Adrenal gland (tissue), 5 donors: ENCODE measurements at regions not wholly inside any gene's neighbourhood (a gene's known extent, or its start where the extent isn't known, plus 50 kb on each side); places are given as distances from the start of the nearest gene placed in this dataset.

Source experiments
- CTCF ChIP-seq, 6 experiments: fragments of 450-650 bp in 4 of 6; fragments of 200-600 bp in 2 of 6; sonication (generic) in 1 of 6; IDR thresholded peaks; 1 replicate in 5 of 6; 2 replicates in 1 of 6; pipeline versions ENCODE4 v1.5.1 to v1.8.0; 2016 to 2021; ENCODE audit warnings: antibody characterized with exemption in 6 of 6, mild to moderate bottlenecking in 2 of 6, moderate library complexity in 1 of 6
- POLR2A ChIP-seq, 2 donors: fragments of 450-650 bp; IDR thresholded peaks; one replicate each; pipeline ENCODE4 v1.6.1; 2017; ENCODE audit warnings: antibody characterized with exemption in 2 of 2, mild to moderate bottlenecking in 2 of 2, moderate library complexity in 1 of 2
- donor health status: DM: no; HTN: no; CAD: no.

DNA sequence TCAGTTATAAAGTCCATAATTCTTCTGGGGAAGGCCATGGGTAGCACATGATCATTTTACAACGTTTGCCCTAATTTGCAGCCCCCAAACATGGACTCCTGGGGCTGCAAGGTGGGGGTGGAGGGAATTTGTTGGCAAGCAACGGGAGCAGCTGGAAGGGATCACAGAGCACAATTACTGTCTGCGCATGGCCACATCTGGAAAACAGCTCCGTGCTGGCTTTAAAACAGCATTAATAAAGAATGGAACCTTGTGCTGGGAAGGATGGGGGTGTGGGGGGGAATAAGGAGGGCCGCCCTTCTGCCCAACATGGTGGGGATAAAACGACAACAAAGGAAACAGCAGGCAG, 60.9 kb upstream of the SLC14A2 start:
- TF ChIP-seq CTCF (IDR thresholded peaks at IDR 0.05), result no peak
- no peak for TF ChIP-seq POLR2A (IDR thresholded peaks at IDR 0.05)
